RWPE1 (cell line): ENCODE measurements at regions not wholly inside any gene's neighbourhood (a gene's known extent, or its start where the extent isn't known, plus 50 kb on each side); places are given as distances from the start of the nearest gene placed in this dataset.

Experiments
- CTCF ChIA-PET: fragments of 350-600 bp; sonication (Branson Sonifier 250); formaldehyde crosslinking; extraction: SDS; loops from one replicate; lab custom pipeline; 2021; lab: Yijun Ruan, JAX
- POLR2A ChIA-PET: fragments of 400-600 bp; formaldehyde crosslinking; extraction: SDS; loops from one replicate; lab custom pipeline; 2020; ENCODE audit warnings: antibody characterized with exemption; ENCODE audit not compliant: low non-redundant PET; lab: Yijun Ruan, JAX
- DNase-seq: peaks from one replicate; pipeline ENCODE4 v3.0.0; 2012; ENCODE audit warnings: low spot score
- H3K27ac ChIP-seq: fragments of 450-650 bp; 2 replicates; pipeline ENCODE4 v1.5.1; 2017
- TF ChIP-seq, protein P1 (sequence below): fragments of 450-650 bp; conservative IDR thresholded peaks from 2 replicates; pipeline ENCODE4 v1.5.1; 2017; ENCODE audit warnings: low read depth, mild to moderate bottlenecking

DNA sequence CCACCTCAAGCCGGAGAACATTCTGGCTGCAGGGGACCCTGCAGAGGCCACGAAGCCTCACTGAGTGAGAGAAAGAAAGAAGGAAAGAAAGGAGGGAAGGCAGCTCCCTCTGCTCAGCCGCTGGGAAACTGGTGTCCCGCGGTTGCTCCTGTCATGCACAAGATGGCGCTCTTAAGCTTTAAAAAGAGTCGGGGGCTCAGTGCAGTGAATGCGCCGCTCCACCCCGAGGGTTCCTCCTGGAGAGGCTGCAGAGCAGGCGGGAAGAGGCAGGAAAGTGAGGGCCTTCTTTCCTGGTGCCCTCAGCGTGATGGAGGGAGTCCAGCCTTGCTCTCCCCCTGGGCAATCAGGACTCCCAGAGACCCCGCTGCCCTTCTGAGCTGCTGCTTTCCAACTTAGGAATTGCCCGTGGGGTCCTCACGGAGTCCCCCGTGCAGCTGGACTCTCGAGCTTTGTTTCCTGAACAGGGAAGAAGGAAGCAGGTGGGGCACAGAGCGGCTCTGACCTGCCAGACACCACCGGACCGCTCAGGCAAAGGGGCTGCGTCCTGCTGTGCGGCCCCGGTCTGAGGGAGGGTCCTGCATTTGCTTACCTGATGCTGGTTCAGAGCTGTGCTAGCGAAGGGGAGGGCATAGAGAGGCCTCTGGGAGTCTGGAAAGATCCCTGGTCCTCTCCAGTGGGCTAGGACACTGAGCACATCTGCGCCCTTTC lies 141.9 kb upstream of the MKI67 start:
- TF ChIP-seq, protein P1, sequence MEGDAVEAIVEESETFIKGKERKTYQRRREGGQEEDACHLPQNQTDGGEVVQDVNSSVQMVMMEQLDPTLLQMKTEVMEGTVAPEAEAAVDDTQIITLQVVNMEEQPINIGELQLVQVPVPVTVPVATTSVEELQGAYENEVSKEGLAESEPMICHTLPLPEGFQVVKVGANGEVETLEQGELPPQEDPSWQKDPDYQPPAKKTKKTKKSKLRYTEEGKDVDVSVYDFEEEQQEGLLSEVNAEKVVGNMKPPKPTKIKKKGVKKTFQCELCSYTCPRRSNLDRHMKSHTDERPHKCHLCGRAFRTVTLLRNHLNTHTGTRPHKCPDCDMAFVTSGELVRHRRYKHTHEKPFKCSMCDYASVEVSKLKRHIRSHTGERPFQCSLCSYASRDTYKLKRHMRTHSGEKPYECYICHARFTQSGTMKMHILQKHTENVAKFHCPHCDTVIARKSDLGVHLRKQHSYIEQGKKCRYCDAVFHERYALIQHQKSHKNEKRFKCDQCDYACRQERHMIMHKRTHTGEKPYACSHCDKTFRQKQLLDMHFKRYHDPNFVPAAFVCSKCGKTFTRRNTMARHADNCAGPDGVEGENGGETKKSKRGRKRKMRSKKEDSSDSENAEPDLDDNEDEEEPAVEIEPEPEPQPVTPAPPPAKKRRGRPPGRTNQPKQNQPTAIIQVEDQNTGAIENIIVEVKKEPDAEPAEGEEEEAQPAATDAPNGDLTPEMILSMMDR, result peak; percentile 33
- POLR2A ChIA-PET, result no interaction called here
- CTCF ChIA-PET, result interaction anchor here (0.6 to 1.2 kb wide), 8 partner anchors 10 to 1456 kb away, joined by 3 to 5 read pairs (median 3); no protein-coding TSS in a partner anchor
- DNase-seq, result peak; percentile 20
- H3K27ac ChIP-seq, result no peak overlapping the region

DNA sequence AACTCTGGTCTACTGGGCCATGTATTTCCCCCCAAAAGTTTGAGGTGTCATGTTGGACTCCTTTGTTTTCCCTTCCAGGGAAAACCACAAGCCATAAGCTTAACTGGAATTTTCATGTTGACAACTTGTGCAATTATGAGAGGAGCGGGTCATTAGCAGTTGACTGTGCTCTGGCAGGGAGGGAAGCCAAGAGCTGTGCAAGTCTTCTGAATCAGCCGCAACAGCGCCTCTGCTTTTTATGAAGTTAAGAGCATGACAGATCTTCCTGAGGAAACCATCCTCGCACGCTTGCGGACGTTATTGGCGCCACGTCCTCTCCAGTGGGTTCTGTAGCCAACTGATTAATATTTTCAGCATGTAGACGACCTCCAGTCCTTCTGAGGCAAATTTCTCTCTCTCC lies 148.7 kb upstream of the MKI67 start:
- POLR2A ChIA-PET, result no interaction called here
- DNase-seq, result no peak
- H3K27ac ChIP-seq, result no peak overlapping the region
- CTCF ChIA-PET, result interaction anchor here (0.7 to 0.9 kb wide), 2 partner anchors 11 to 186 kb away, joined by 3 to 4 read pairs; no protein-coding TSS in a partner anchor
- TF ChIP-seq, protein P1, result no peak

DNA sequence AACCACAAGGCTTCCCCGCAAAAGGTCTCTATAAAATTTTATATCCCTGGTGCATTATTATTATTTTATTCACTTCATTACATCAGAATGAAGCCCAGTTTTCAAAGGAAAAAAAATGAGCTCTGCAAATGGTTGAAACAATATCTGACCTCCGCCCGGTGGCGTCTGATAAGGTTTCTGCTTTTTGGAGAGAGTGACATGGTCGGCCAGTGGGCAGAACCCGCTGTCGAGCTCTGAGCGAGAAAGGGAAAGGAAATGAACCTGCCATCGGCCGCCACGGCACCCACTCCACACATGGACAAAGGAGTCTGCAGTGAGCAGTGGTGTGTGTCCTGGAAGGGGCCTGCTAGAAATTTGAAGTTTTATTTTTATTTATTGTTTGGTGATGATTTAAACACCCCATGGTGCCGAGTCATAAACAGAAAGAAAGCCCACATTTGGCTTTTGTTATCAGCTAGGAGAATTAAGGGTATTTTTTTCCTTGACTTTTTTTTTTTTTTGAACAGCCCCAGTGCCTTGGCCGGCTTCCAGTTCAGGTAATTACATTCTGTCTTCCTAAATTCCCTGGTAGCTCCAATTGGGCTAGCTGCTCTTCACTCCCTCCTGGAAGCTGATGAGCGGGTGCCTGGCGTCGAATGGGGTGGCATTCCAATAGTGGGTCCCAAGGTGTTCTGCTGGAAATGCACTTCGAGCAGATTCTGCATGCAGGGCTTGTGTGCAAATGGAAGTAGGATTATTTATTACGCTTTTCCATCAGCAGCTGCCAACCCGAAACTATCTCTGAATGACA lies 149.4 kb upstream of the MKI67 start:
- DNase-seq, result no peak
- no peak overlapping the region for H3K27ac ChIP-seq
- CTCF ChIA-PET, result interaction anchor here (0.6 to 0.9 kb wide), 2 partner anchors 185 to 253 kb away, joined by 3 to 5 read pairs; no protein-coding TSS in a partner anchor
- TF ChIP-seq, protein P1, result no peak
- POLR2A ChIA-PET, result no interaction called here

DNA sequence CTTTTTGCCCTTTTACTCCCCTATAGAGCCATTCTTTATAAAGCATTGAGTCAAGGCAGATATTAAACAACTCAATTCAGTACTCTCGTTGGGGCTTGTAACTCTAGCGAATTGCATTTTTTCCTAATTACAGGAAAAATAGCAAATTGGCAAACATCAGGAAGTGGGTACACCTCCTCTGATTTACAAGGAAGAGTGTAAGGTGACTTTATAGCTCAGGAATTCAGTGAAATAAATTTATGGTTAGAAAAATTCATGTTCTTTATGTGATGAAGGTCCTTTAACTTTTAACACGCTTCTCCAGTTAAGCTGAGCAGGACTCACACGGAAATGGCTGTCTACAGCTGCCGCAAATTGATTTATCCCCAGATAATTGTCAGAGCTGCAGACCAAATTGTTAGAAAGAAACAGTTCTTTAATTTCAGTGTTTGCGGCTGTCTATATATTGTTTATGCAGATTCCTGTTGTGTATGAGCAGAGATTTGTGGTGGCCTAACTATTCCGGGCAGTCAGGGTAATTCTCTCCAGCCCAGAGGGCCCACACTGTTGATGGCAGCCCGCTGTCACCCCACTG lies 151.1 kb upstream of the MKI67 start:
- CTCF ChIA-PET, result interaction anchor here (0.6 to 1.1 kb wide), 5 partner anchors 9 to 645 kb away, joined by 3 read pairs; no protein-coding TSS in a partner anchor
- DNase-seq, result no peak
- TF ChIP-seq, protein P1, result no peak
- H3K27ac ChIP-seq, result no peak overlapping the region
- POLR2A ChIA-PET, result no interaction called here

DNA sequence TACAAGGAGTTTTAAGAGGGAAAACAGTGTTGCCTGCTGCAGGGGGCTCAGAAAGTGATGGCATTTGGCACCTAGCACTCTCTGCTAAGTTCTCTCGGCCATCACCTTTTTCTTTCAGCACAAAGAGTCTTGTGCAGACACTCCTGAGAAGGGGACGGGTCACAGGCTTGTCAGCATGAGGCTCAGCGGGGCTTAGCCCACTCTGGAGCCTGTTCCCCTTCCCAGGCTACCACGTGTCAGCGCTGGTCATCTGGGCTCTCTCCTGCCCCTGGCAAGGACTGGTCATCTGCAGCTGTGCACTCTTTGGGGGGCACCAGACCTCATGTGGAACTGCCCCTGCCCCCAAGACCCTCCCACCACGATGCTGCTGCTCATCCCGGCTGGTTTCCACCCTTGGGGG lies 152.1 kb upstream of the MKI67 start:
- POLR2A ChIA-PET, result no interaction called here

More for the DNA sequence above, 152.1 kb upstream of the MKI67 start:
- CTCF ChIA-PET, result interaction anchor here (1.1 kb wide), 1 partner anchor 10 kb away, joined by 3 read pairs; no protein-coding TSS in a partner anchor
- TF ChIP-seq, protein P1, result no peak
- DNase-seq, result no peak
- H3K27ac ChIP-seq, result no peak overlapping the region
